ENCODE measurements at regions not wholly inside any gene's neighbourhood (a gene's known extent, or its start where the extent isn't known, plus 50 kb on each side); places are given as distances from the start of the nearest gene placed in this dataset.

DNA sequence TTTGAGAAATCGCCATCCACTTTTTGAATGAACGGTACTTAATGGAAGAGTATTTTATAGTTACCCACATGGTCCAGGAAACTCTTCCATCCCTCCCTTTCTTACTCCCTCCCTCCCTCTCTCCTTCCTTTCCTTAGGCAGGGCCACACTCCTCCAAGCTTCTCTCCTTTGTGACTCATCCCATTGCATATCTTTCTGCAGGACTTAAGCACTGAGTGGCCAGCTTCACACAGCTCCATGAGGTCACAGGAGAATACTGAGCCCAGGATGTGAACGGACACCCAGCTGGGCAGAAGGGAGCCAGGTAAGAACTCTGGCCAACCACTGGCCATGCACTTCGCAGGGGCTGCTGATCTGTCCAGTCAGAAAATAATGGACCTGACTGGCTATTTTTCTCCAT is 189.7 kb upstream of the ADCY1 start:
- Histone ChIP-seq H4K20me1 (ENCODE audit: control insufficient read depth, extremely low read depth, insufficient read depth, low read length) (no peaks in the 10 kb centered on the region), H3K4me1 (ENCODE audit: control insufficient read depth, extremely low read depth, insufficient read depth, low read length) (no peaks in the 10 kb centered on the region), H3K27me3 (ENCODE audit: control insufficient read depth, insufficient read depth, low read length) (no peaks in the 10 kb centered on the region), H3K9ac (ENCODE audit: insufficient read depth, low read length) (no peak overlapping the region), H3K79me2 (ENCODE audit: control insufficient read depth, insufficient read depth, low read length) (no peaks in the 10 kb centered on the region), H3K4me2 (ENCODE audit: extremely low read depth, insufficient read depth, low read length) (no peak overlapping the region), H2AFZ (ENCODE audit: low read length) (no peak overlapping the region), H3K9me3 (ENCODE audit: control insufficient read depth, insufficient read depth, low read depth, low read length) (no peaks in the 10 kb centered on the region), H3K4me3 (replicated peaks in 1 of 4; ENCODE audit: control extremely low read depth in 1 of 4, insufficient read depth in 1 of 4, low read depth in 3 of 4, low read length in 4 of 4) (no peak overlapping the region), H3K27ac (ENCODE audit: insufficient read depth, low read length) (no peak overlapping the region), H3K36me3 (ENCODE audit: control insufficient read depth, insufficient read depth, low read length) (no peaks in the 10 kb centered on the region)
- peak in 1 of 2 donors; percentile 59 for DNase-seq (ENCODE audit: low read depth in 2 of 2)
- TF ChIP-seq, protein P1, sequence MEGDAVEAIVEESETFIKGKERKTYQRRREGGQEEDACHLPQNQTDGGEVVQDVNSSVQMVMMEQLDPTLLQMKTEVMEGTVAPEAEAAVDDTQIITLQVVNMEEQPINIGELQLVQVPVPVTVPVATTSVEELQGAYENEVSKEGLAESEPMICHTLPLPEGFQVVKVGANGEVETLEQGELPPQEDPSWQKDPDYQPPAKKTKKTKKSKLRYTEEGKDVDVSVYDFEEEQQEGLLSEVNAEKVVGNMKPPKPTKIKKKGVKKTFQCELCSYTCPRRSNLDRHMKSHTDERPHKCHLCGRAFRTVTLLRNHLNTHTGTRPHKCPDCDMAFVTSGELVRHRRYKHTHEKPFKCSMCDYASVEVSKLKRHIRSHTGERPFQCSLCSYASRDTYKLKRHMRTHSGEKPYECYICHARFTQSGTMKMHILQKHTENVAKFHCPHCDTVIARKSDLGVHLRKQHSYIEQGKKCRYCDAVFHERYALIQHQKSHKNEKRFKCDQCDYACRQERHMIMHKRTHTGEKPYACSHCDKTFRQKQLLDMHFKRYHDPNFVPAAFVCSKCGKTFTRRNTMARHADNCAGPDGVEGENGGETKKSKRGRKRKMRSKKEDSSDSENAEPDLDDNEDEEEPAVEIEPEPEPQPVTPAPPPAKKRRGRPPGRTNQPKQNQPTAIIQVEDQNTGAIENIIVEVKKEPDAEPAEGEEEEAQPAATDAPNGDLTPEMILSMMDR (conservative IDR thresholded peaks at IDR 0.05 in 1 of 2, IDR thresholded peaks at IDR 0.05 in 1 of 2; ENCODE audit: low read depth in 1 of 2, low read length in 2 of 2), result no peak
- no peak for TF ChIP-seq EZH2 (IDR thresholded peaks at IDR 0.05; ENCODE audit: low read length, missing control alignments)

DNA sequence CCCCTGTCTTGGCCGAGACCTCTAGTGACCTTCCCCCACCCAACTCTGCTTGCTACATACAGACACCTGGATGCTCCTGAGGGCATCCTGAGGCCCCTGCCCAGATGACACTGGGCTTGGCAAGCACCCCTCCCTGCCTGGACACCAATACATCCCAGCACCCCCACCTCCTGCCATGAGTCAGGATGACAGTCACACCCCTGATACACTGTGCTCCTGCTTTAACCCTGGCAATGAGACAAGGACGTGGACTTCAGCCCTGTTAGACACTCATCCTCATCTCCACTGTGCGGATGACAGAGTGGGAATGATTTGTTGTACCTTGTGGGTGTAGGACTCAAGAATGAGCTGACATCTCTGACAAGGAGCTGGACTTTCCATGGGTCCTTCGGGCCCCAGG is 186.3 kb upstream of the ADCY1 start:
- Histone ChIP-seq H3K27me3 (ENCODE audit: control insufficient read depth, insufficient read depth, low read length) (no peaks in the 10 kb centered on the region), H3K36me3 (ENCODE audit: control insufficient read depth, insufficient read depth, low read length) (no peaks in the 10 kb centered on the region), H3K4me2 (ENCODE audit: extremely low read depth, insufficient read depth, low read length) (no peak overlapping the region), H3K27ac (ENCODE audit: insufficient read depth, low read length) (no peak overlapping the region), H4K20me1 (ENCODE audit: control insufficient read depth, extremely low read depth, insufficient read depth, low read length) (no peaks in the 10 kb centered on the region), H3K79me2 (ENCODE audit: control insufficient read depth, insufficient read depth, low read length) (no peaks in the 10 kb centered on the region), H3K4me1 (ENCODE audit: control insufficient read depth, extremely low read depth, insufficient read depth, low read length) (no peaks in the 10 kb centered on the region), H3K9me3 (ENCODE audit: control insufficient read depth, insufficient read depth, low read depth, low read length) (no peaks in the 10 kb centered on the region), H3K9ac (ENCODE audit: insufficient read depth, low read length) (no peak overlapping the region), H3K4me3 (replicated peaks in 1 of 4; ENCODE audit: control extremely low read depth in 1 of 4, insufficient read depth in 1 of 4, low read depth in 3 of 4, low read length in 4 of 4) (no peak overlapping the region), H2AFZ (ENCODE audit: low read length) (no peak overlapping the region)
- no peak for TF ChIP-seq EZH2 (IDR thresholded peaks at IDR 0.05; ENCODE audit: low read length, missing control alignments)
- TF ChIP-seq, protein P1 (conservative IDR thresholded peaks at IDR 0.05 in 1 of 2, IDR thresholded peaks at IDR 0.05 in 1 of 2; ENCODE audit: low read depth in 1 of 2, low read length in 2 of 2), result no peak
- DNase-seq (ENCODE audit: low read depth in 2 of 2), result no peak

GRCh38 chr7:45389073-45389872 is 184.9 kb upstream of the ADCY1 start:
- Histone ChIP-seq H3K9me3 (ENCODE audit: control insufficient read depth, insufficient read depth, low read depth, low read length) (no peaks in the 10 kb centered on the region), H3K4me2 (ENCODE audit: extremely low read depth, insufficient read depth, low read length) (no peak overlapping the region), H3K36me3 (ENCODE audit: control insufficient read depth, insufficient read depth, low read length) (no peaks in the 10 kb centered on the region), H2AFZ (ENCODE audit: low read length) (no peak overlapping the region), H3K27ac (ENCODE audit: insufficient read depth, low read length) (no peak overlapping the region), H4K20me1 (ENCODE audit: control insufficient read depth, extremely low read depth, insufficient read depth, low read length) (no peaks in the 10 kb centered on the region), H3K4me3 (replicated peaks in 1 of 4; ENCODE audit: control extremely low read depth in 1 of 4, insufficient read depth in 1 of 4, low read depth in 3 of 4, low read length in 4 of 4) (no peak overlapping the region), H3K27me3 (ENCODE audit: control insufficient read depth, insufficient read depth, low read length) (no peaks in the 10 kb centered on the region), H3K4me1 (ENCODE audit: control insufficient read depth, extremely low read depth, insufficient read depth, low read length) (no peaks in the 10 kb centered on the region), H3K79me2 (ENCODE audit: control insufficient read depth, insufficient read depth, low read length) (no peaks in the 10 kb centered on the region), H3K9ac (ENCODE audit: insufficient read depth, low read length) (no peak overlapping the region)
- no peak for TF ChIP-seq EZH2 (IDR thresholded peaks at IDR 0.05; ENCODE audit: low read length, missing control alignments)
- TF ChIP-seq, protein P1 (conservative IDR thresholded peaks at IDR 0.05 in 1 of 2, IDR thresholded peaks at IDR 0.05 in 1 of 2; ENCODE audit: low read depth in 1 of 2, low read length in 2 of 2), result no peak
- no peak for DNase-seq (ENCODE audit: low read depth in 2 of 2)

Data from fibroblast of lung (primary cell).